K562 (cell line): ENCODE measurements at regions not wholly inside any gene's neighbourhood (a gene's known extent, or its start where the extent isn't known, plus 50 kb on each side); places are given as distances from the start of the nearest gene placed in this dataset.

Experiments
- ATAC-seq: fragments of 200-7000 bp; cut with Tn5 transposase; 3 replicates; pipeline ENCODE4 v1.9.1; 2020; ENCODE audit warnings: moderate library complexity
- BruUV-seq: library from RNA; stranded (reverse); fragments of 400-500 nt; replicated peaks from 2 replicates; lab custom pipeline; 2021; lab: Mats Ljungman, UMichigan
- CTCF ChIA-PET: fragments of 300-600 bp; formaldehyde crosslinking; extraction: SDS; loops from one replicate; lab custom pipeline; 2021; ENCODE audit warnings: low intra/inter-chr PET ratio; lab: Yijun Ruan, JAX
- POLR2A ChIA-PET: fragments of 300-600, 350-650 bp; sonication (Branson Sonifier 250); formaldehyde crosslinking; extraction: SDS; loops from one replicate; lab custom pipeline; 2021; ENCODE audit warnings: antibody characterized with exemption, inconsistent platforms; lab: Yijun Ruan, JAX
- DNase-seq, 4 experiments: peaks; one replicate each; pipeline versions ENCODE4 v3.0.0 to v3.0.0-alpha.2; 2011 to 2018; ENCODE audit warnings: low spot score in 3 of 4, mixed read lengths in 3 of 4; ENCODE audit errors: extremely low read depth in 1 of 4
- FAIRE-seq: peaks from 2 replicates; lab custom pipeline; 2011; peaks lifted over from hg19 to GRCh38; lab: Jason Lieb, UNC
- H2AFZ ChIP-seq: 2 replicates; pipeline ENCODE4 v1.6.0; 2011; ENCODE audit warnings: low read depth, low read length, control low read depth, inconsistent platforms
- H3K27ac ChIP-seq: fragments of 200-600 bp; 3 replicates; pipeline ENCODE4 v1.8.0; 2011; ENCODE audit warnings: low read depth, mild to moderate bottlenecking, control low read depth, inconsistent platforms, low read length, moderate library complexity, mixed read lengths; ENCODE audit errors: extremely low read depth
- H3K27me3 ChIP-seq, 2 experiments: fragments of 300-600 bp in 1 of 2; 2 replicates in 1 of 2; 3 replicates in 1 of 2; pipeline versions ENCODE4 v1.6.0 to v1.8.0; 2011; ENCODE audit warnings: inconsistent platforms in 2 of 2, low read length in 2 of 2, mild to moderate bottlenecking in 1 of 2, mixed read lengths in 1 of 2, moderate library complexity in 1 of 2; ENCODE audit not compliant: control insufficient read depth in 2 of 2, insufficient read depth in 2 of 2
- H3K36me3 ChIP-seq: fragments of 300-600 bp; 3 replicates; pipeline ENCODE4 v1.8.0; 2011; ENCODE audit warnings: mild to moderate bottlenecking, low read length, inconsistent platforms; ENCODE audit not compliant: control insufficient read depth, insufficient read depth
- H3K4me1 ChIP-seq, 2 experiments: fragments of 200-600 bp in 1 of 2; replicated peaks in 1 of 2; 2 replicates in 1 of 2; 3 replicates in 1 of 2; pipeline versions ENCODE4 v1.5.1 to v1.8.0; 2011; ENCODE audit warnings: inconsistent platforms in 2 of 2, low read length in 2 of 2, mild to moderate bottlenecking in 1 of 2, mixed read lengths in 1 of 2, moderate library complexity in 1 of 2; ENCODE audit not compliant: control insufficient read depth in 2 of 2, insufficient read depth in 2 of 2
- H3K4me2 ChIP-seq: 2 replicates; pipeline ENCODE4 v1.6.1; 2011; ENCODE audit warnings: low read length, control low read depth, inconsistent platforms, mixed read lengths; ENCODE audit not compliant: insufficient read depth
- H3K4me3 ChIP-seq: fragments of 200-600 bp; sonication (generic), shearing (Covaris generic); 2 replicates; pipeline ENCODE4 v1.5.1; 2016; ENCODE audit warnings: control low read depth, inconsistent platforms
- H3K79me2 ChIP-seq: fragments of 200-600 bp; 3 replicates; pipeline ENCODE4 v1.8.0; 2011; ENCODE audit warnings: low read length, inconsistent platforms; ENCODE audit not compliant: control insufficient read depth, insufficient read depth
- H3K9ac ChIP-seq, 2 experiments: 2 replicates each; pipeline versions ENCODE4 v1.6.0 to v1.6.1; 2011; ENCODE audit warnings: low read depth in 2 of 2, low read length in 2 of 2, control low read depth in 1 of 2, inconsistent platforms in 1 of 2, mild to moderate bottlenecking in 1 of 2, mixed read lengths in 1 of 2; ENCODE audit not compliant: insufficient read depth in 1 of 2
- H3K9me1 ChIP-seq: one replicate; pipeline ENCODE4 v1.6.0; 2011; ENCODE audit warnings: inconsistent platforms, mild to moderate bottlenecking, low read length, moderate library complexity; ENCODE audit not compliant: control insufficient read depth, insufficient read depth
- H3K9me3 ChIP-seq: replicated peaks from 2 replicates; pipeline ENCODE4 v1.5.1; 2011; ENCODE audit warnings: low read depth, low read length, inconsistent platforms; ENCODE audit not compliant: control insufficient read depth, insufficient read depth
- H4K20me1 ChIP-seq: replicated peaks from 2 replicates; pipeline ENCODE4 v1.6.1; 2011; ENCODE audit warnings: low read length, inconsistent platforms, mixed read lengths; ENCODE audit not compliant: control insufficient read depth, insufficient read depth
- ARID1B ChIP-seq: fragments of 450-650 bp; IDR thresholded peaks from 2 replicates; pipeline ENCODE4 v1.6.1; 2016; ENCODE audit warnings: antibody characterized with exemption, mild to moderate bottlenecking, inconsistent platforms
- CBFA2T2 ChIP-seq: fragments of 450-650 bp; conservative IDR thresholded peaks from 2 replicates; pipeline ENCODE4 v1.6.1; 2017; ENCODE audit warnings: mild to moderate bottlenecking
- CBFA2T3 ChIP-seq: fragments of 450-650 bp; IDR thresholded peaks from 2 replicates; pipeline ENCODE4 v1.6.1; 2017
- LCOR ChIP-seq: sonication (generic); formaldehyde crosslinking; IDR thresholded peaks from 2 replicates; pipeline ENCODE4 v1.8.0; 2022; ENCODE audit warnings: mild to moderate bottlenecking, missing genetic modification reagents
- PTBP1 ChIP-seq: fragments of 200-400 bp; formaldehyde crosslinking; IDR thresholded peaks from 2 replicates; pipeline ENCODE4 v1.6.1; 2017; ENCODE audit warnings: low read depth, low read length
- RBM39 ChIP-seq: fragments of 200-400 bp; formaldehyde crosslinking; optimal IDR thresholded peaks from 2 replicates; pipeline ENCODE3; 2018; ENCODE audit warnings: low read depth, low read length
- TAL1 ChIP-seq: fragments of 450-650 bp; IDR thresholded peaks from 2 replicates; pipeline ENCODE4 v1.6.1; 2016; ENCODE audit warnings: mild to moderate bottlenecking
- TEAD4 ChIP-seq, 2 experiments: sonication (generic) in 1 of 2; formaldehyde crosslinking in 1 of 2; IDR thresholded peaks; 2 replicates each; pipeline versions ENCODE4 v1.6.1 to v1.8.0; 2012 to 2022; ENCODE audit warnings: borderline replicate concordance in 1 of 2, inconsistent platforms in 1 of 2, low read length in 1 of 2, mild to moderate bottlenecking in 1 of 2, missing genetic modification reagents in 1 of 2
- ZNF134 ChIP-seq: fragments of 250-450 bp; sonication (Bioruptor Pico); conservative IDR thresholded peaks from 2 replicates; pipeline ENCODE4 v1.4.0; 2020
- ZNF77 ChIP-seq: fragments of 250-450 bp; sonication (Bioruptor Pico); IDR thresholded peaks from 2 replicates; pipeline ENCODE4 v1.5.0; 2020
- WGBS: fragments of 100-300 bp; shearing (Covaris generic); methylation state at CpG from one replicate; pipeline ENCODE4 v1.1.6; 2016; ENCODE audit warnings: low coverage, mixed read lengths; ENCODE audit not compliant: insufficient coverage; ENCODE audit errors: missing lambda C conversion rate; 5-methylcytosine and 5-hydroxymethylcytosine counted together
- in situ Hi-C: fragments of 300-500 bp; cut with MboI; formaldehyde crosslinking; loops from 4 replicates; pipeline ENCODE4 v1.15.0; 2018; ENCODE audit warnings: inconsistent platforms, mixed read lengths
- intact Hi-C: fragments of 100-400 bp; cut with micrococcal nuclease; formaldehyde crosslinking; loops from 2 replicates; pipeline ENCODE4 v1.14.2; 2022
- TF ChIP-seq, protein P1 (sequence below), 2 experiments: fragments of 450-650 bp in 1 of 2; sonication (generic) in 1 of 2; formaldehyde crosslinking in 1 of 2; IDR thresholded peaks in 1 of 2; conservative IDR thresholded peaks in 1 of 2; 2 replicates each; pipeline versions ENCODE4 v1.6.1 to v1.8.1; 2016 to 2023; ENCODE audit warnings: mild to moderate bottlenecking in 2 of 2, moderate library complexity in 2 of 2, inconsistent platforms in 1 of 2, missing genetic modification reagents in 1 of 2
- TF ChIP-seq, protein P2 (sequence below): fragments of 450-650 bp; IDR thresholded peaks from 2 replicates; pipeline ENCODE4 v1.6.1; 2016; ENCODE audit warnings: mild to moderate bottlenecking, moderate library complexity

DNA sequence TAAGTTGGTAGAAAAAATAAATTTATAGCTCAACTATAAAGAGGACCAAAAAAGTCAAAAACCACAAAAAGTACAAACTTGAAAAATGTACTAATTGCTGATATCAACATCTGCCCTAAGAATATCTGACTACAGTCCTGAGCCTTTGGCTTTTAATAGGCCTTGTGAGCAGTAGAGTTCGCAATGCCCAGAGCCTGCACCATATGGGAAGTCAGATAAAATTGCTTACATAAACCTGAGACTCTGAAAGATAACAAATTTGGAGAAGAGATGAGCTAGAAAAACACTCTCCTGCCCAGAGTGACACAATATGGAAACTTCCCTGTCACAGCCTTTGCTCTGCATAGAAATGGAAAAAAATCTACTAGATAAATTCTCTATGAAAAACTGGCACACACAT, 368.0 kb upstream of the GRIN3A start:
- Histone ChIP-seq H3K36me3 (no peaks in the 10 kb centered on the region), H3K4me1 (no peaks in the 10 kb centered on the region), H3K27ac (no peak overlapping the region), H3K9me3 (no peaks in the 10 kb centered on the region; the same call in 1 of the 2 replicates), H2AFZ (no peak overlapping the region), H3K4me3 (no peak overlapping the region), H3K4me2 (no peak overlapping the region), H3K9me1 (no peaks in the 10 kb centered on the region), H3K27me3 (no peaks in the 10 kb centered on the region), H3K79me2 (no peaks in the 10 kb centered on the region), H3K9ac (no peak overlapping the region), H4K20me1 (no peaks in the 10 kb centered on the region)
- ATAC-seq: no peak
- ChIA-PET POLR2A (no interaction called here), CTCF (no interaction called here)
- intact Hi-C loops: no loop called here
- in situ Hi-C loops: no loop called here
- peak in 1 of 4 experiments; percentile 5 for DNase-seq
- FAIRE-seq: peak; percentile 56
- BruUV-seq: no TSS peak
- WGBS: 0% methylated on average over 1 of the region's 1 CpG
- TF ChIP-seq ZNF77 (CRISPR knock-in tag) (no peak), TAL1 (peak; percentile 48), CBFA2T3 (peak; percentile 57), PTBP1 (no peak), LCOR (CRISPR knock-in tag) (no peak), TEAD4 (IDR thresholded peaks at IDR 0.05; ENCODE audit: low read length) (peak; percentile 42), TEAD4 (CRISPR knock-in tag; IDR thresholded peaks at IDR 0.05; ENCODE audit: borderline replicate concordance) (no peak), CBFA2T2 (0 out of 2 replicates have a peak, but pooled peaks have one; percentile 15), ZNF134 (no peak), RBM39 (no peak), ARID1B (peak; percentile 51)
- TF ChIP-seq, protein P1, sequence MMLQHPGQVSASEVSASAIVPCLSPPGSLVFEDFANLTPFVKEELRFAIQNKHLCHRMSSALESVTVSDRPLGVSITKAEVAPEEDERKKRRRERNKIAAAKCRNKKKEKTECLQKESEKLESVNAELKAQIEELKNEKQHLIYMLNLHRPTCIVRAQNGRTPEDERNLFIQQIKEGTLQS (IDR thresholded peaks at IDR 0.05): no peak
- TF ChIP-seq, protein P1 (CRISPR knock-in tag; conservative IDR thresholded peaks at IDR 0.05): no peak
- TF ChIP-seq, protein P2, sequence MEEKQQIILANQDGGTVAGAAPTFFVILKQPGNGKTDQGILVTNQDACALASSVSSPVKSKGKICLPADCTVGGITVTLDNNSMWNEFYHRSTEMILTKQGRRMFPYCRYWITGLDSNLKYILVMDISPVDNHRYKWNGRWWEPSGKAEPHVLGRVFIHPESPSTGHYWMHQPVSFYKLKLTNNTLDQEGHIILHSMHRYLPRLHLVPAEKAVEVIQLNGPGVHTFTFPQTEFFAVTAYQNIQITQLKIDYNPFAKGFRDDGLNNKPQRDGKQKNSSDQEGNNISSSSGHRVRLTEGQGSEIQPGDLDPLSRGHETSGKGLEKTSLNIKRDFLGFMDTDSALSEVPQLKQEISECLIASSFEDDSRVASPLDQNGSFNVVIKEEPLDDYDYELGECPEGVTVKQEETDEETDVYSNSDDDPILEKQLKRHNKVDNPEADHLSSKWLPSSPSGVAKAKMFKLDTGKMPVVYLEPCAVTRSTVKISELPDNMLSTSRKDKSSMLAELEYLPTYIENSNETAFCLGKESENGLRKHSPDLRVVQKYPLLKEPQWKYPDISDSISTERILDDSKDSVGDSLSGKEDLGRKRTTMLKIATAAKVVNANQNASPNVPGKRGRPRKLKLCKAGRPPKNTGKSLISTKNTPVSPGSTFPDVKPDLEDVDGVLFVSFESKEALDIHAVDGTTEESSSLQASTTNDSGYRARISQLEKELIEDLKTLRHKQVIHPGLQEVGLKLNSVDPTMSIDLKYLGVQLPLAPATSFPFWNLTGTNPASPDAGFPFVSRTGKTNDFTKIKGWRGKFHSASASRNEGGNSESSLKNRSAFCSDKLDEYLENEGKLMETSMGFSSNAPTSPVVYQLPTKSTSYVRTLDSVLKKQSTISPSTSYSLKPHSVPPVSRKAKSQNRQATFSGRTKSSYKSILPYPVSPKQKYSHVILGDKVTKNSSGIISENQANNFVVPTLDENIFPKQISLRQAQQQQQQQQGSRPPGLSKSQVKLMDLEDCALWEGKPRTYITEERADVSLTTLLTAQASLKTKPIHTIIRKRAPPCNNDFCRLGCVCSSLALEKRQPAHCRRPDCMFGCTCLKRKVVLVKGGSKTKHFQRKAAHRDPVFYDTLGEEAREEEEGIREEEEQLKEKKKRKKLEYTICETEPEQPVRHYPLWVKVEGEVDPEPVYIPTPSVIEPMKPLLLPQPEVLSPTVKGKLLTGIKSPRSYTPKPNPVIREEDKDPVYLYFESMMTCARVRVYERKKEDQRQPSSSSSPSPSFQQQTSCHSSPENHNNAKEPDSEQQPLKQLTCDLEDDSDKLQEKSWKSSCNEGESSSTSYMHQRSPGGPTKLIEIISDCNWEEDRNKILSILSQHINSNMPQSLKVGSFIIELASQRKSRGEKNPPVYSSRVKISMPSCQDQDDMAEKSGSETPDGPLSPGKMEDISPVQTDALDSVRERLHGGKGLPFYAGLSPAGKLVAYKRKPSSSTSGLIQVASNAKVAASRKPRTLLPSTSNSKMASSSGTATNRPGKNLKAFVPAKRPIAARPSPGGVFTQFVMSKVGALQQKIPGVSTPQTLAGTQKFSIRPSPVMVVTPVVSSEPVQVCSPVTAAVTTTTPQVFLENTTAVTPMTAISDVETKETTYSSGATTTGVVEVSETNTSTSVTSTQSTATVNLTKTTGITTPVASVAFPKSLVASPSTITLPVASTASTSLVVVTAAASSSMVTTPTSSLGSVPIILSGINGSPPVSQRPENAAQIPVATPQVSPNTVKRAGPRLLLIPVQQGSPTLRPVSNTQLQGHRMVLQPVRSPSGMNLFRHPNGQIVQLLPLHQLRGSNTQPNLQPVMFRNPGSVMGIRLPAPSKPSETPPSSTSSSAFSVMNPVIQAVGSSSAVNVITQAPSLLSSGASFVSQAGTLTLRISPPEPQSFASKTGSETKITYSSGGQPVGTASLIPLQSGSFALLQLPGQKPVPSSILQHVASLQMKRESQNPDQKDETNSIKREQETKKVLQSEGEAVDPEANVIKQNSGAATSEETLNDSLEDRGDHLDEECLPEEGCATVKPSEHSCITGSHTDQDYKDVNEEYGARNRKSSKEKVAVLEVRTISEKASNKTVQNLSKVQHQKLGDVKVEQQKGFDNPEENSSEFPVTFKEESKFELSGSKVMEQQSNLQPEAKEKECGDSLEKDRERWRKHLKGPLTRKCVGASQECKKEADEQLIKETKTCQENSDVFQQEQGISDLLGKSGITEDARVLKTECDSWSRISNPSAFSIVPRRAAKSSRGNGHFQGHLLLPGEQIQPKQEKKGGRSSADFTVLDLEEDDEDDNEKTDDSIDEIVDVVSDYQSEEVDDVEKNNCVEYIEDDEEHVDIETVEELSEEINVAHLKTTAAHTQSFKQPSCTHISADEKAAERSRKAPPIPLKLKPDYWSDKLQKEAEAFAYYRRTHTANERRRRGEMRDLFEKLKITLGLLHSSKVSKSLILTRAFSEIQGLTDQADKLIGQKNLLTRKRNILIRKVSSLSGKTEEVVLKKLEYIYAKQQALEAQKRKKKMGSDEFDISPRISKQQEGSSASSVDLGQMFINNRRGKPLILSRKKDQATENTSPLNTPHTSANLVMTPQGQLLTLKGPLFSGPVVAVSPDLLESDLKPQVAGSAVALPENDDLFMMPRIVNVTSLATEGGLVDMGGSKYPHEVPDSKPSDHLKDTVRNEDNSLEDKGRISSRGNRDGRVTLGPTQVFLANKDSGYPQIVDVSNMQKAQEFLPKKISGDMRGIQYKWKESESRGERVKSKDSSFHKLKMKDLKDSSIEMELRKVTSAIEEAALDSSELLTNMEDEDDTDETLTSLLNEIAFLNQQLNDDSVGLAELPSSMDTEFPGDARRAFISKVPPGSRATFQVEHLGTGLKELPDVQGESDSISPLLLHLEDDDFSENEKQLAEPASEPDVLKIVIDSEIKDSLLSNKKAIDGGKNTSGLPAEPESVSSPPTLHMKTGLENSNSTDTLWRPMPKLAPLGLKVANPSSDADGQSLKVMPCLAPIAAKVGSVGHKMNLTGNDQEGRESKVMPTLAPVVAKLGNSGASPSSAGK: no peak
